ENCODE measurements at regions not wholly inside any gene's neighbourhood (a gene's known extent, or its start where the extent isn't known, plus 50 kb on each side); places are given as distances from the start of the nearest gene placed in this dataset.
"Not testable (repeated sequence)": the region's sequence is repeated elsewhere in the genome, so short reads cannot be mapped to it uniquely, and the experiment has no call there.

GRCh38 chr16:26386096-26386495 lies 680.6 kb upstream of the C16orf82 start:
- no peak for DNase-seq (ENCODE audit: low read depth in 3 of 3)

GRCh38 chr16:26391833-26392232 lies 674.9 kb upstream of the C16orf82 start:
- DNase-seq (ENCODE audit: low read depth in 3 of 3) = no peak

GRCh38 chr16:26394409-26394808 lies 672.3 kb upstream of the C16orf82 start:
- no peak for DNase-seq (ENCODE audit: low read depth in 3 of 3)

GRCh38 chr16:26395700-26396099 lies 671.0 kb upstream of the C16orf82 start:
- DNase-seq (ENCODE audit: low read depth in 3 of 3) = no peak

GRCh38 chr16:26396511-26397235 lies 670.1 kb upstream of the C16orf82 start:
- DNase-seq (ENCODE audit: low read depth in 3 of 3) = no peak

GRCh38 chr16:26413780-26414179 lies 652.9 kb upstream of the C16orf82 start:
- DNase-seq (ENCODE audit: low read depth in 3 of 3) = no peak

GRCh38 chr16:26419458-26419857 lies 647.3 kb upstream of the C16orf82 start:
- not testable (repeated sequence) for DNase-seq (ENCODE audit: low read depth in 3 of 3)

- DNase-seq (ENCODE audit: low read depth in 3 of 3) = no peak
Observed at GRCh38 chr16:26430618-26431017, 636.1 kb upstream of the C16orf82 start.

- DNase-seq (ENCODE audit: low read depth in 3 of 3) = no peak
Observed at GRCh38 chr16:26433807-26434206, 632.9 kb upstream of the C16orf82 start.

- DNase-seq (ENCODE audit: low read depth in 3 of 3) = no peak
Observed at GRCh38 chr16:26441178-26441577, 625.5 kb upstream of the C16orf82 start.

- DNase-seq (ENCODE audit: low read depth in 3 of 3) = no peak
Observed at GRCh38 chr16:26442321-26442720, 624.4 kb upstream of the C16orf82 start.

- no peak for DNase-seq (ENCODE audit: low read depth in 3 of 3)
Observed at GRCh38 chr16:26447570-26447969, 619.2 kb upstream of the C16orf82 start.

GRCh38 chr16:26453215-26453614 lies 613.5 kb upstream of the C16orf82 start:
- DNase-seq (ENCODE audit: low read depth in 3 of 3) = no peak

- no peak for DNase-seq (ENCODE audit: low read depth in 3 of 3)
Observed at GRCh38 chr16:26454102-26454501, 612.6 kb upstream of the C16orf82 start.

- no peak for DNase-seq (ENCODE audit: low read depth in 3 of 3)
Observed at GRCh38 chr16:26456074-26456473, 610.7 kb upstream of the C16orf82 start.

GRCh38 chr16:26457095-26457494 lies 609.6 kb upstream of the C16orf82 start:
- DNase-seq (ENCODE audit: low read depth in 3 of 3) = no peak

- DNase-seq (ENCODE audit: low read depth in 3 of 3) = no peak
Observed at GRCh38 chr16:26457882-26458281, 608.8 kb upstream of the C16orf82 start.

GRCh38 chr16:26464576-26465266 lies 602.0 kb upstream of the C16orf82 start:
- DNase-seq (ENCODE audit: low read depth in 3 of 3) = no peak

GRCh38 chr16:26474405-26474804 lies 592.3 kb upstream of the C16orf82 start:
- not testable (repeated sequence) for DNase-seq (ENCODE audit: low read depth in 3 of 3)

- no peak for DNase-seq (ENCODE audit: low read depth in 3 of 3)
Observed at GRCh38 chr16:26475596-26475995, 591.1 kb upstream of the C16orf82 start.

- DNase-seq (ENCODE audit: low read depth in 3 of 3) = no peak
Observed at GRCh38 chr16:26491101-26491670, 575.5 kb upstream of the C16orf82 start.

- no peak for DNase-seq (ENCODE audit: low read depth in 3 of 3)
Observed at GRCh38 chr16:26491962-26492361, 574.8 kb upstream of the C16orf82 start.

GRCh38 chr16:26493751-26494150 lies 573.0 kb upstream of the C16orf82 start:
- no peak for DNase-seq (ENCODE audit: low read depth in 3 of 3)
